Breast epithelium (tissue), 4 donors: ENCODE measurements at regions not wholly inside any gene's neighbourhood (a gene's known extent, or its start where the extent isn't known, plus 50 kb on each side); places are given as distances from the start of the nearest gene placed in this dataset.

Experiments
- DNase-seq, 2 donors: peaks; one replicate each; pipeline ENCODE4 v3.0.0-alpha.2; 2019; ENCODE audit warnings: low spot score in 2 of 2
- H3K27ac ChIP-seq, 2 donors: fragments of 200-600 bp; sonication (generic) in 1 of 2; one replicate each; pipeline ENCODE4 v1.5.1; 2016 to 2019; ENCODE audit warnings: mild to moderate bottlenecking in 1 of 2
- H3K27me3 ChIP-seq, 2 donors: fragments of 200-600 bp; sonication (generic) in 1 of 2; one replicate each; pipeline versions ENCODE4 v1.5.1 to v1.6.0; 2017 to 2019; ENCODE audit warnings: control low read depth in 1 of 2, mild to moderate bottlenecking in 1 of 2
- H3K36me3 ChIP-seq: fragments of 200-600 bp; one replicate; pipeline ENCODE4 v1.5.1; 2019
- H3K4me1 ChIP-seq, 2 donors: fragments of 200-600 bp; sonication (generic); one replicate each; pipeline ENCODE4 v1.5.1; 2016 to 2019; ENCODE audit warnings: control low read depth in 1 of 2
- H3K4me3 ChIP-seq, 3 donors: fragments of 200-600 bp; sonication (generic); 1 replicate in 2 of 3; 2 replicates in 1 of 3; pipeline ENCODE4 v1.5.1; 2016 to 2019; ENCODE audit warnings: mild to moderate bottlenecking in 3 of 3, moderate library complexity in 2 of 3
- H3K9me3 ChIP-seq, 2 donors: fragments of 200-600 bp; sonication (generic) in 1 of 2; one replicate each; pipeline ENCODE4 v1.5.1; 2016 to 2019; ENCODE audit warnings: control low read depth in 1 of 2
- POLR2A ChIP-seq: fragments of 450-650 bp; IDR thresholded peaks from one replicate; pipeline ENCODE4 v1.6.1; 2016; ENCODE audit warnings: antibody characterized with exemption, mild to moderate bottlenecking, moderate library complexity
- POLR2AphosphoS5 ChIP-seq, 3 donors: sonication (generic); formaldehyde crosslinking; IDR thresholded peaks; one replicate each; pipeline ENCODE4 v1.6.1; 2017; ENCODE audit warnings: antibody characterized with exemption in 3 of 3
- intact Hi-C: fragments of 100-400 bp; cut with DNase I; formaldehyde crosslinking; loops from one replicate; pipeline ENCODE4 v1.15.1; 2023; ENCODE audit warnings: low total_unique reads
- TF ChIP-seq, protein P1 (sequence below), 3 donors: fragments of 450-650 bp; IDR thresholded peaks; one replicate each; pipeline ENCODE4 v1.5.1; 2016 to 2017; ENCODE audit warnings: antibody characterized with exemption in 3 of 3, mild to moderate bottlenecking in 3 of 3, moderate library complexity in 3 of 3

DNA sequence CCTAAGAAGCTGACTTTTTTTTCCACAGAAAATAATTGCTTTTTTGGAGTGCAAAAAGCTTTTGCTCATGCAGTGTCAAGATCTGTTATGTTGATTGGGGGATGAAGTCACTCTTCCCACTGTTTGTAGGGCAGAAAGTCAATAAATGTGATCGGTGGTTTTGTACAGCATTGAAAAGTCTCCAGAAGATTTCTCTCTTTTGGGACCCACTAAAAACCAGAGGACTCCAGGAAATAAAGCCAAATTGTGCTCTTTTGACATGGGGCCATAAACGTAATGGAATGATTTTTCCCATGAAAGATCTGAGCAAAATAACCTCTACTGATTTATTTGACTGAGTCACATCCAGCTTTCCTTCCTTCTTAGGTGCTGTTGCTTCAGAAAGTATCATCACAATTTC, 122.5 kb downstream of the SNAPC1 start:
- H3K27me3 ChIP-seq = no peaks in the 10 kb centered on the region
- DNase-seq = no peak
- no peak overlapping the region for H3K4me3 ChIP-seq
- intact Hi-C loops = no loop called here
- no peaks in the 10 kb centered on the region for H3K9me3 ChIP-seq
- no peaks in the 10 kb centered on the region for H3K36me3 ChIP-seq
- H3K4me1 ChIP-seq = no peaks in the 10 kb centered on the region
- peak in 1 of 3 donors; percentile 19 for TF ChIP-seq POLR2AphosphoS5 (IDR thresholded peaks at IDR 0.05)
- TF ChIP-seq, protein P1, sequence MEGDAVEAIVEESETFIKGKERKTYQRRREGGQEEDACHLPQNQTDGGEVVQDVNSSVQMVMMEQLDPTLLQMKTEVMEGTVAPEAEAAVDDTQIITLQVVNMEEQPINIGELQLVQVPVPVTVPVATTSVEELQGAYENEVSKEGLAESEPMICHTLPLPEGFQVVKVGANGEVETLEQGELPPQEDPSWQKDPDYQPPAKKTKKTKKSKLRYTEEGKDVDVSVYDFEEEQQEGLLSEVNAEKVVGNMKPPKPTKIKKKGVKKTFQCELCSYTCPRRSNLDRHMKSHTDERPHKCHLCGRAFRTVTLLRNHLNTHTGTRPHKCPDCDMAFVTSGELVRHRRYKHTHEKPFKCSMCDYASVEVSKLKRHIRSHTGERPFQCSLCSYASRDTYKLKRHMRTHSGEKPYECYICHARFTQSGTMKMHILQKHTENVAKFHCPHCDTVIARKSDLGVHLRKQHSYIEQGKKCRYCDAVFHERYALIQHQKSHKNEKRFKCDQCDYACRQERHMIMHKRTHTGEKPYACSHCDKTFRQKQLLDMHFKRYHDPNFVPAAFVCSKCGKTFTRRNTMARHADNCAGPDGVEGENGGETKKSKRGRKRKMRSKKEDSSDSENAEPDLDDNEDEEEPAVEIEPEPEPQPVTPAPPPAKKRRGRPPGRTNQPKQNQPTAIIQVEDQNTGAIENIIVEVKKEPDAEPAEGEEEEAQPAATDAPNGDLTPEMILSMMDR (IDR thresholded peaks at IDR 0.05) = no peak
- H3K27ac ChIP-seq = no peak overlapping the region

DNA sequence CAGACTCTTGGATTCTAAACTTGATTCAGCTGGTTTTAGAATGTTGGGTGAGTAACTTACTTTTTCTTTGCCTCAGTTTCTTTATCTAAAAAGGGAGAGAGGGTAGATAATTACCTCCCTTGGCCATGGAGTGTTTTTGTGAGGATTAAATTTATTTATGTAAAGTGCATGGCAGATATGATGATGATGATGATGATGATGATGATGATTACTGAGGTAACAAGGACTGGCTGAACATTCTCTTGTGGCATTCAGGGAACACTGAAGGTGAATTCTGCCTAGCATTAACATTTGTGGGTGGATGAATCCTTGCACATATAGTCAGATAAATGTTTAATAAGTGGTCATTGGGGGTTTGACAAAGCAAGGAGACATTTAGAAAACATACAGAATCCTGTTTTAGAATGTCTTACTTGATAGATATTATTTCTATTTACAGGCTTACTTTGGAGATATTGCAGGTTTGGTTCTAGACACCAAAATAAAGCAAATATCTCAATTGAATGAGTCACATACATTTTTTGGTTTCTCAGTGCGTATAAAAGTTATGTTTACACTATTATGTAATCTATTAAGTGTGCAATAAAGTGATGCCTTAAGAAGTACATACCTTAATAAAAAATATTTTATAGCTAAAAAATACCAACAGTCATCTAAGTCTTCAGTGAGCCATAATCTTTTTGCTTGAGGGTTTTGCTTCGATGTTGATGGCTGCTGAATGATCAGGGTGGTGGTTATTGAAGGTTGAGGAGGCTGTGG, 123.2 kb downstream of the SNAPC1 start:
- H3K4me3 ChIP-seq = no peak overlapping the region
- H3K36me3 ChIP-seq = no peaks in the 10 kb centered on the region
- no peaks in the 10 kb centered on the region for H3K27me3 ChIP-seq
- no peak for DNase-seq
- TF ChIP-seq, protein P1 (IDR thresholded peaks at IDR 0.05) = no peak
- no peak for TF ChIP-seq POLR2AphosphoS5 (IDR thresholded peaks at IDR 0.05)
- TF ChIP-seq POLR2A = no peak
- no peaks in the 10 kb centered on the region for H3K4me1 ChIP-seq
- intact Hi-C loops = no loop called here
- no peaks in the 10 kb centered on the region for H3K9me3 ChIP-seq
- H3K27ac ChIP-seq = no peak overlapping the region

DNA sequence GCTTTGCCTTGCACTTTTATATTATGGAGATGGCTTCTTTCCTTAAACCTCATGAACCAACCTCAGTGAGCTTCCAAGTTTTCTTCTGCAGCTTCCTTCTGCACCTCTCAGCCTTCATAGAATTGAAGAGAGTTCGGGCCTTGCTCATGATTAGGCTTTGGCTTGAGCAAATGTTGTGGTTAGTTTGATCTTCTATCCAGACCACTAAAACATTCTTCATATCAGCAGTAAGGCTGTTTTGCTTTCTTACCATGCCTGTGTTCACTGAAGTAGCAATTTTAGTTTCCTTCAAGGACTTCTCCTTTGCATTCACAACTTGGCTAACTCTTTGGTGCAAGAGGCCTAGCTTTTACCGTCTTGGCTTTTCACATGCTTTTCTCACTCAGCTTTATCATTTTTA, 125.4 kb downstream of the SNAPC1 start:
- no peaks in the 10 kb centered on the region for H3K4me1 ChIP-seq
- intact Hi-C loops = no loop called here
- no peaks in the 10 kb centered on the region for H3K9me3 ChIP-seq
- H3K36me3 ChIP-seq = no peaks in the 10 kb centered on the region
- peaks cover 0 to 5% of the 10 kb centered on the region in 2 donors for H3K27me3 ChIP-seq
- no peak overlapping the region for H3K4me3 ChIP-seq
- H3K27ac ChIP-seq = no peak overlapping the region
- DNase-seq = no peak
- no peak for TF ChIP-seq POLR2A

DNA sequence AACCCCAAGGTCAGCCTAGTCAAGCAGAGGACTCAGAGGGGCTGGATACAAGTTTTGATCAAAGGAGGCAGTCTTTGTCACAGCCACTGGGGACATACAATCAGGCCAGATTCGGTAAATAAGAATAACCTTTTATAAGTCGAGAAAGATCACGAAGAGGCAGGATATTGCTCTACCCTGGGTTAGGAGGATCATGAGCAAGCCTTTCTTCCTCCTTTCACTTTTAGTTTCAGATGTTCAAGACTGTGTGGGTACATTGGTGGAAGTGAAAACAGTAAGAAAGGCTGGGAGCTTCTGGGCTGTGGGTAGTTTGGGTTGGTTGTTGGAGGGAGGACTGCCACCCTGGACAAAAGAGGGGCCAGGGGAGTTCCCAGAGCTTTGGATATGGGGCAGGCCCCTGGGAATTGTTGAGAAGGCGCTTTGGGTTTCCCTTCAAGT, 127.7 kb downstream of the SNAPC1 start:
- TF ChIP-seq POLR2AphosphoS5 (IDR thresholded peaks at IDR 0.05) = no peak
- TF ChIP-seq POLR2A = no peak
- TF ChIP-seq, protein P1 (IDR thresholded peaks at IDR 0.05) = no peak
- Histone ChIP-seq H3K4me3 (no peak overlapping the region), H3K27me3 (peaks cover 0 to 5% of the 10 kb centered on the region in 2 donors), H3K27ac (no peak overlapping the region), H3K36me3 (no peaks in the 10 kb centered on the region), H3K4me1 (no peaks in the 10 kb centered on the region), H3K9me3 (no peaks in the 10 kb centered on the region)
- no peak for DNase-seq
- intact Hi-C loops = no loop called here

DNA sequence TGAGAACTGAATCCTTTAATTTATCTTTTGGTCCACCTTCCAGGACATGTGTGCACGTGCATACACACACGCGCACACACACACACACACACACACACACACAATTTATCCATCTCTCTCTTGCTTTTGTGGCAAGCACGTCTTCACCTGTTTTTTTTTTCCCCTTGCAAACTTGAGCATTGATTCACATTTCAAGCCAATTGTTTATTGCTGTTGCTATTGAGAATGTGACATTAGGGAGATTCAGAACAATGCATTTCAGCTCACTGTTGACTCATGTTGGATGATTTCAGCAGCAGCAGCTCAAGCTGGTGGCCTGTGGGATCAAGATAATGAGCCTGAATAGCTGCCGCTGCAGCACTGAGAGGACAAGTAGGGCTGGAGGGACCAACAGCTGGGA, 128.9 kb downstream of the SNAPC1 start:
- H3K4me1 ChIP-seq = no peaks in the 10 kb centered on the region
- TF ChIP-seq POLR2AphosphoS5 (IDR thresholded peaks at IDR 0.05) = no peak
- TF ChIP-seq, protein P1 (IDR thresholded peaks at IDR 0.05) = no peak
- no peak for TF ChIP-seq POLR2A
- no peak for DNase-seq
- peaks cover 0 to 5% of the 10 kb centered on the region in 2 donors for H3K27me3 ChIP-seq
- intact Hi-C loops = no loop called here
- no peak overlapping the region for H3K27ac ChIP-seq
- H3K4me3 ChIP-seq = no peak overlapping the region
- H3K36me3 ChIP-seq = no peaks in the 10 kb centered on the region
- no peaks in the 10 kb centered on the region for H3K9me3 ChIP-seq
